HG02852 (cell line): ENCODE measurements at regions not wholly inside any gene's neighbourhood (a gene's known extent, or its start where the extent isn't known, plus 50 kb on each side); places are given as distances from the start of the nearest gene placed in this dataset.

Experiments used
- ATAC-seq: cut with Tn5 transposase; IDR thresholded peaks from one replicate; pipeline ENCODE4 v1.9.1; 2021; ENCODE audit warnings: mild to moderate bottlenecking, moderate library complexity; ENCODE audit not compliant: unreplicated experiment

- no peak for ATAC-seq
Observed at GRCh38 chr4:126087101-126087500, 772.3 kb downstream of the FAT4 start.

- no peak for ATAC-seq
Observed at GRCh38 chr4:126097155-126097799, 782.5 kb downstream of the FAT4 start.

- no peak for ATAC-seq
Observed at GRCh38 chr4:126106658-126107057, 791.9 kb downstream of the FAT4 start.

GRCh38 chr4:126109836-126110235, 795.1 kb downstream of the FAT4 start:
- ATAC-seq = no peak

- ATAC-seq = no peak
Observed at GRCh38 chr4:126113058-126113457, 798.3 kb downstream of the FAT4 start.

- no peak for ATAC-seq
Observed at GRCh38 chr4:126123611-126124325, 809.0 kb downstream of the FAT4 start.

- ATAC-seq = no peak
Observed at GRCh38 chr4:126124818-126125217, 810.1 kb downstream of the FAT4 start.

GRCh38 chr4:126130215-126130614, 815.5 kb downstream of the FAT4 start:
- ATAC-seq = no peak

GRCh38 chr4:126136922-126137781, 822.4 kb downstream of the FAT4 start:
- ATAC-seq = no peak

GRCh38 chr4:126137782-126138170, 823.0 kb downstream of the FAT4 start:
- no peak for ATAC-seq

GRCh38 chr4:126144543-126145237, 829.9 kb downstream of the FAT4 start:
- no peak for ATAC-seq

GRCh38 chr4:126168484-126168883, 853.7 kb downstream of the FAT4 start:
- ATAC-seq = no peak

- ATAC-seq = peak; percentile 55
Observed at GRCh38 chr4:126172126-126172525, 857.4 kb downstream of the FAT4 start.

GRCh38 chr4:126174627-126175026, 859.9 kb downstream of the FAT4 start:
- ATAC-seq = no peak

- ATAC-seq = no peak
Observed at GRCh38 chr4:126180642-126181041, 865.9 kb downstream of the FAT4 start.

- ATAC-seq = no peak
Observed at GRCh38 chr4:126182336-126182735, 867.6 kb downstream of the FAT4 start.

GRCh38 chr4:126182786-126183185, 868.0 kb downstream of the FAT4 start:
- no peak for ATAC-seq

- ATAC-seq = no peak
Observed at GRCh38 chr4:126183206-126183605, 868.5 kb downstream of the FAT4 start.

- ATAC-seq = no peak
Observed at GRCh38 chr4:126191536-126191935, 876.8 kb downstream of the FAT4 start.

GRCh38 chr4:126192506-126192905, 877.8 kb downstream of the FAT4 start:
- ATAC-seq = no peak
